ENCODE measurements at regions not wholly inside any gene's neighbourhood (a gene's known extent, or its start where the extent isn't known, plus 50 kb on each side); places are given as distances from the start of the nearest gene placed in this dataset.

DNA sequence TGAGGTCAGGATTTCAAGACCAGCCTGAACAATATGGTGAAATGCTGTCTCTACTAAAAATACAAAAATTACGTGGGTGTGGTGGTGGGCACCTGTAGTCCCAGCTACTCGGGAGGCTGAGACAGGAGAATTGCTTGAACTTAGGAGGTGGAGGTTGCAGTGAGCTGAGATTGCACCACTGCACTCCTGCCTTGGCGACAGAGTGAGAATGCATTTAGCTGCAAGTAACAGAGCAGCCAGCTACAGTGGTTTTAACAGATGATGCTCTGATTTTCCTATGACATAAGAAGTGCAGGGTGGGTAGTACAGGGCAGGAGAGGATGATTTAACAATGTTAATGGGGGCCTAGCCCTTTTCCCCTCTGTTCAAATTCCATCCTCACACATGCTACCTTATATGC, 267.9 kb downstream of the RPLP1 start:
- no peak for TF ChIP-seq CTCF (IDR thresholded peaks at IDR 0.05; ENCODE audit: low read length)
- no peak for TF ChIP-seq EZH2 (IDR thresholded peaks at IDR 0.05; ENCODE audit: borderline replicate concordance, low read length)
